Choroid plexus epithelial cell (primary cell): ENCODE measurements at regions not wholly inside any gene's neighbourhood (a gene's known extent, or its start where the extent isn't known, plus 50 kb on each side); places are given as distances from the start of the nearest gene placed in this dataset.

Experiments
- DNase-seq: peaks from one replicate; pipeline ENCODE4 v3.0.0-alpha.2; 2010; ENCODE audit warnings: low read depth
- H3K4me3 ChIP-seq: 2 replicates; pipeline ENCODE4 v1.5.1; 2011; ENCODE audit warnings: low read depth, mild to moderate bottlenecking, control low read depth, low read length, moderate library complexity
- TF ChIP-seq, protein P1 (sequence below): conservative IDR thresholded peaks from 2 replicates; pipeline ENCODE4 v1.5.1; 2011; ENCODE audit warnings: low read depth, mild to moderate bottlenecking, control low read depth, inconsistent platforms, low read length, moderate library complexity

DNA sequence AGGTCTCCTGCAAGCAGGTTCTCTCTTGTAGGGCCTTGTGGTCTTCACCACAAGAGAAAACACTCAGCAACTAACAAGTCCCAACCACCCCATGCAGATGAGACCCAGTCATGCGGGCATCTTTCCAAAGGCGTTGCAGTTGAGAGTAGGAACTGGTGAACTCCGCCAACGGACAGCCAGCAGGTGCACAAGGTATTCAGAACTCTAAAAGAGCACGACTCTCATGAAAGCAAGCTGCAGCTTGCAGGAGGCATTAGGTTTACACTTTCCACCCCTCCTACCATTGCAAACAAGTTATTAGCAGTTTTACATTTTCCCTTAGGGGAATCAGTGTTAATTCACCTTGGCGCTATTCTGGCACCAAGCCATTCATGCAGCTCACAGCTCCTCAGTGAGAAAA, 173.4 kb upstream of the KIT start:
- no peak overlapping the region for H3K4me3 ChIP-seq
- TF ChIP-seq, protein P1, sequence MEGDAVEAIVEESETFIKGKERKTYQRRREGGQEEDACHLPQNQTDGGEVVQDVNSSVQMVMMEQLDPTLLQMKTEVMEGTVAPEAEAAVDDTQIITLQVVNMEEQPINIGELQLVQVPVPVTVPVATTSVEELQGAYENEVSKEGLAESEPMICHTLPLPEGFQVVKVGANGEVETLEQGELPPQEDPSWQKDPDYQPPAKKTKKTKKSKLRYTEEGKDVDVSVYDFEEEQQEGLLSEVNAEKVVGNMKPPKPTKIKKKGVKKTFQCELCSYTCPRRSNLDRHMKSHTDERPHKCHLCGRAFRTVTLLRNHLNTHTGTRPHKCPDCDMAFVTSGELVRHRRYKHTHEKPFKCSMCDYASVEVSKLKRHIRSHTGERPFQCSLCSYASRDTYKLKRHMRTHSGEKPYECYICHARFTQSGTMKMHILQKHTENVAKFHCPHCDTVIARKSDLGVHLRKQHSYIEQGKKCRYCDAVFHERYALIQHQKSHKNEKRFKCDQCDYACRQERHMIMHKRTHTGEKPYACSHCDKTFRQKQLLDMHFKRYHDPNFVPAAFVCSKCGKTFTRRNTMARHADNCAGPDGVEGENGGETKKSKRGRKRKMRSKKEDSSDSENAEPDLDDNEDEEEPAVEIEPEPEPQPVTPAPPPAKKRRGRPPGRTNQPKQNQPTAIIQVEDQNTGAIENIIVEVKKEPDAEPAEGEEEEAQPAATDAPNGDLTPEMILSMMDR, result no peak
- DNase-seq, result no peak

DNA sequence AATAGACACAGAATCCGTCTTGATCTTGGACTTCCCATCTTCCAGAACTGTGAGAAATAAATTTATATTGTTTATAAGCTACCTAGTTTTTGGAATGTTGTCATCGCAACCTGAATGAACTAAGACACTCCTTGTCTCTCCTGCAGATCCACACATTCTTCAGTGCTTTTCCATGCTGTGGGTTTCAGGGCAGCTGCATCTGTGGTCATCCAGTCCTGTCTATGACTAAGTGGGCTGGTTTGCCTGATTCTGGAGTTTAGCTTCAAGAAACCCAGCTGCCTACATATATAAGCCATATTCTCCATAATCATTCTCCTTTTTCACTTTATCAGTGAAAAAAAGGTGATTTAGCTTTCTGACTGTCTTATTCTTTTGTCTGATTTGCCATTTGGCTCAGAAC, 170.3 kb upstream of the KIT start:
- H3K4me3 ChIP-seq, result no peak overlapping the region
- DNase-seq, result no peak
- TF ChIP-seq, protein P1, result no peak

DNA sequence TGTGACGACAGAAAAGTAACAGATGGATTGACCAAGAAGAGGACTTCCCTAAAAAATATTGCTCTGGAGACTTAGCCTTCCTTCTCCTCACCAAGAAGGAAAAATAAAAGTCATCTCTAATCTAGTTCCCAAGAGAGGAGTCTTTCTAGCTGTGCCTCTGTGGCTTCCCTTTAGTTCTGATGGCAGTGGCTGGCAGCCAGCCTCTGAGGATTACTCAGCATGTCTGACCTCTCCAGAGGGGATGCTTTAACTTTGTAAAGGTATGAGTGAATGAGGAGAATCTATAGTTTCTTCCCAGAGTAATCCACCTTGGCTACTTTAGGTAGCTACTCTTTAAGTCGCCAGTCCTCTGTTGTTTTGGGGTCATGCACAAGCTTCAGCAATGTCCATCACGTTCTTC, 163.9 kb upstream of the KIT start:
- TF ChIP-seq, protein P1, result no peak
- no peak for DNase-seq
- H3K4me3 ChIP-seq, result no peak overlapping the region

DNA sequence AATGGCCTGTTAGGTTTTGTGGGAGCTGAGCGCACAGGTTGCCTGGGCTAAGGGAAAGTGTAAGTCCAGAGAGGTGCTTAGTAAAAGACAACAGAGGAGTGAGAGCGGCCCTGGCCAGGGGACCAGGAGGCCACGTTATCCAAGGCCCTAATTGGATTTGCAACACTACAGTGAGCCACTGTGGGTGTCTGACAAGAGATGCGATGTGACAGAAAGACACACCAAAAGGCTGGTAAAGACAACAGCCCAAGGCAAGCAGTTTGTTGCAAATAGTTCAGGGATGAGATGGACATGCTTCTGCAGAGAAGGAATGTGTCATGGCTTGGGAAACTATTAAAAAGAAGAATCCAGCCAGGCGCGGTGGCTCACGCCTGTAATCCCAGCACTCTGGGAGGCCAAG, 162.7 kb upstream of the KIT start:
- TF ChIP-seq, protein P1, result no peak
- DNase-seq, result no peak
- no peak overlapping the region for H3K4me3 ChIP-seq

DNA sequence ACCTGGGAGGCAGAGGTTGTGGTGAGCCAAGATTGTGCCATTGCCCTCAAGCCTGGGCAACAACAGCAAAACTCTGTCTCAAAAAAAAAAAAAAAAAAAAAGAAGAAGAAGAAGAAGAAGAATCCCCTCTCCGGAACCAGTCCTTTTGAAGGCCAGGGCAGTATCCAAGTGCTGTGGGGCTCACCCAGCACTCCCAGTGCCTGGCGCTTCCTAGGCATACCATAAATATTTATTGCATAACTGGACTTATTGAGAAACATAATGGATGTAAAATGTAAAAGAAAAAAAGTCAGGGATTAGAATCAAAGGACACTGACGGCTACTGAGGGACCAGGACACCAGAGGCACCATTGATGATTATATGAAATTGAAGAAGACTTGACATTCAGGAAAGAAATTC, 162.1 kb upstream of the KIT start:
- no peak for DNase-seq
- no peak overlapping the region for H3K4me3 ChIP-seq
- TF ChIP-seq, protein P1, result no peak

DNA sequence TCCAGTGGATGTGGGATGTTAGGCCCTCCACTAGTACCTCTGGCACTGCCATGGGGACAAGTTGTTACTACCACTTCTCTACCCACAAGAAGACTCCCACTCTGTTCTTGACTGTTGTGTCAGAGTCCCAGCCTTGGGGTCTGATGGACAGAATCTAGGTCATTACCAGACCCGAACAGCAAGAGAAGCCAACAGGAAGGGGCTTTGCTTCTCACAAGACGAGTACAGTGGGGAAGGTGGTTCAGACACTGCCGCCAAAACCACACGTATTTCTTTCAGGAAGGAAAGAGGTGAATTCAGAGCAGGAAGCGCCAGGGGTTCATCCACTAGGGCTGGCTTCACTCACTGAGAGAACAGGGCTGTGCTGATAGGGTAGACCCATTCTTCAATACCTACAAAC, 161.3 kb upstream of the KIT start:
- DNase-seq, result no peak
- H3K4me3 ChIP-seq, result no peak overlapping the region
- TF ChIP-seq, protein P1, result no peak

DNA sequence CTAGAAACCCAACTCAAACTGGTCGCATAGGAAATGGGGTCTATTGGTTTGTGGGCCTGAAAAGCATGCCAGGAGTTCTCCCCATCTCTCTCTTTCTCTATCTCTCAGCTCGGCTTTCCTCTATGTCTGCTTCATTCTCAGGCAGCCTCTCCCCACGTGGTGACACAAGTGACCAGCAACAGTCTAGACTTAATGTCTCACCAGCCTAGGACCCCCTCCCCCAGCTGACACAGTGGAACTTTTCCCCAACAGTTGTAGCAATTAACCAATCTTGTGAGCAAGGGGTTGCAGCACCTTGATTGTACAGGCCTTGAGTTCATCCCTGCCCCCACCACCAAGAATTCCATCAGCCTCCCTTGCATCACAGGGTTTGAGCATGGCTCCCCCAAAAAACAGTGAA, 159.8 kb upstream of the KIT start:
- no peak for DNase-seq
- TF ChIP-seq, protein P1, result no peak

More for the DNA sequence above, 159.8 kb upstream of the KIT start:
- no peak overlapping the region for H3K4me3 ChIP-seq
